Activated CD4-positive, alpha-beta T cell treated with anti-CD3 and anti-CD28 coated beads, Interleukin-2, amount 50 U/mL, for 48 hours (primary cell): ENCODE measurements at regions not wholly inside any gene's neighbourhood (a gene's known extent, or its start where the extent isn't known, plus 50 kb on each side); places are given as distances from the start of the nearest gene placed in this dataset.
"Not testable (repeated sequence)": the region's sequence is repeated elsewhere in the genome, so short reads cannot be mapped to it uniquely, and the experiment has no call there.

Experiments
- DNase-seq, 2 experiments: peaks; one replicate each; pipeline ENCODE4 v3.0.0-alpha.2; 2020

DNA sequence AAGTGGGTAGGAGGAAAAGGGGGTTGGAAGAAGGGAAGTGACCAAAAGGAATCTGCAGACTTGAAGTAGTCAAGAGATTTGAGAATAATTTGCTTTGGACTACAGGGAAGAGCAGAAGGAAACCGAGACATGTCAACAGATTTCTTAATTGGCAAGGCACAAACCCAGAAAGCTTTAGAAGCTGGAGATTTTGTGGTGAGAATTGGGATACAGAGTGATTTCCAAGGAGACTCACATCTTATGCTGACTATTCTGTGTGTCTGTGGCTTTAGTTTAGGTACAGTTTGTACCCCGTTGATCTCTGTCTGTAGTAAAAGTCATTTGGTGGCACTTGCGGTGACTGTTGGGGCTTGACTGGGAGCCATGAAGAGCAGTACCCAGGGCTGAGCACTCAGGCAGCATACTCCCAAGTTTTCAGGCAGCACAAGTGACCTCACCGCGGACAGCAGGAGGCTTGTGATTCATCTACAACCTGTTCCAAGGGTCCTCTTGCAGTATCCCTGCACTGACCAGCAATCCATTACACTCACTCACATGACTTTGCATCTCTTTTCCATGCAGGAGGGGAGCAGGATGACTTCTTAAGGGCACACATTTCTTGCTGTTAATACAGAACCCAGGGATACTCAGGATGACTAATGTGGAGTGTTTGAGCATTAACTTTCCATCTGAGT, 97.1 kb upstream of the TNP1 start:
- no peak for DNase-seq

DNA sequence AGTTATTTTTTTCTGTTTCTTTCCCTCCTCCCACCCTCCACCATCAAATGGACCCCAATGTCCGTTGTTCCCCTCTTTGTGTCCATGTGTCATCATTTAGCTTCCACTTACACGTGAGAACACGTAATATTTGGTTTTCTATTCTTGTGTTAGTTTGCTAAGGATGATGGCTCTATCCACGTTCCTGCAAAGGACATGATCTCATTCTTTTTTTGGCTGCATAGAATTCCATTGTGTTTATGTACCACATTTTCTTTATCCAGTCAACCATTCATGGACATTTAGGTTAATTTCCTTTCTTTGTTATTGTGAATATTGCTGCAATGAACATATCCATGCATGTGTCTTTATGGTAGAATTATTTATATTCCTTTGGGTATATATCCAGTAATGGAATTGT, 91.3 kb upstream of the TNP1 start:
- no peak for DNase-seq

DNA sequence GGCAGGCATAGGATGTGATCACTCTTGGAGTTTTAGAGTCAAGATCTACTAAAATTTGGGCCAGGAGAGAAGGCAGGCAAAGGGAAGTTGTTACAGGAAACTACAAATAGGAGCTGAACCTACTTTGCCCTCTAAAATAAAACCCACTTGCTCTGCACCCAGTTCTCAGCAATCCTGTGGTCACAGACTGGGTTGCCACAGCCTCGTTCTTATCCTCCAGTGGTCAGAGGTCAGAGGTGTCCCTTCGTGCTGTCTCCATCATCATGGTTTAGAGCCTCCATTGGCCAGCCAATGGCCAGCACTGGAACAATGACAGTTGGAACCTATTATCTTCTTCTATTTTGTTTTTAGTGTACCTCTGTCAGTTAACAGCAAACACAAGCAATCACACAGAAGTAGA, 90.7 kb upstream of the TNP1 start:
- no peak for DNase-seq

DNA sequence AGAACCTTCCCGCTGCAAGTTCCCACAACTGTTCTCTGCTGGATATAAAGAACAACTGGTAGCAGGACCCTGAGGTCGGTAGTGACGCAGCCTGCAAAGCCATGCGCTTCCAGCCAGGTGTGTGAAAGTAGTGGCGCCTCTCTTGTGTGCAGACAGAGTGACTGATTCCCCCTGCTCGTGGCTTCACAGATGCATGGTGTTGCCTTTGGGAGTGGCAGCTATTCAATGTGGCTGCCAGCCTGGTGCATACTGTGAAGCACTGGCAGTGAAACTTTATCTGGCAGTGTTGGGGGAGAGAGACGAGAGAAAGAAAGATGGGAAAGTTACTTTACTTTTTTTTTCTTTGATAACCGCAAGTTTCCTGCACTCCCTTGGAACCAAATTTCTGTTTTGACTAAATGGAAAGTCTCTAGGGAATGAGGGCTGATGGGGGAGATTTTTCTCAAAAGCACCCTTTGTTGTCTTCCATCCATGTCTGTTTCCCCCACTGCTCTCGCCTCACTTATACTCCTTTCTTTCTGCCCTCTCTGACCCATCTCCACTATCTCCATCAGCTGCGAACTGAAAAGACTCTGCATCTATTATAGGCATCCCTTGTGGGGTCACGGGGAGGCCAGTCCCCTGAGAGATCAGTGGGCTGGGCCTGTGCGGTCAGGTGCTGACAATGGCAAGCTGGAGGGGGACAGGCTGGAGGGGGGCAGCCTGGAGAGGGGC, 90.0 kb upstream of the TNP1 start:
- DNase-seq: no peak

- no peak for DNase-seq
Observed at GRCh38 chr2:216947055-216947454, 87.2 kb upstream of the TNP1 start.

DNA sequence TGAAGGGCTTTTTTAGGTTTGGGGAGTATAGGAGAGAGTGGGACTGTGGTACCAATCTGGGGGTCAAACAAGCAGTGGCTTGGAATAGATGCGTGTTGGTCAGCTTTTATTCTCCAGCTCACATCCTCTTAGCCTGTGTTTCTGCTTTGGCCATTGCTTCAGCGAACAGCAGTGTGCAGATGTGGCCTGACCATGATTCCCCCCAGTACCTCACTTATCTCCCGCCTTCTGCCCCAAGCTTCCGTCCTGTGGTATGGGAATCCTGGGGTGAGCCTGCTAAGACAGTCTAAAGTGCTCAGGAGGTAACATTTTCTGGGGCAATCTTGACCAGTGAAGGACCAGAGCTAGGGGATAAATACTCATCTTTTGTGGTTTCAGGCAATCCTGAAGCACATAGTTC, 84.9 kb upstream of the TNP1 start:
- no peak for DNase-seq

- no peak for DNase-seq
Observed at GRCh38 chr2:216943109-216943508, 83.2 kb upstream of the TNP1 start.

DNA sequence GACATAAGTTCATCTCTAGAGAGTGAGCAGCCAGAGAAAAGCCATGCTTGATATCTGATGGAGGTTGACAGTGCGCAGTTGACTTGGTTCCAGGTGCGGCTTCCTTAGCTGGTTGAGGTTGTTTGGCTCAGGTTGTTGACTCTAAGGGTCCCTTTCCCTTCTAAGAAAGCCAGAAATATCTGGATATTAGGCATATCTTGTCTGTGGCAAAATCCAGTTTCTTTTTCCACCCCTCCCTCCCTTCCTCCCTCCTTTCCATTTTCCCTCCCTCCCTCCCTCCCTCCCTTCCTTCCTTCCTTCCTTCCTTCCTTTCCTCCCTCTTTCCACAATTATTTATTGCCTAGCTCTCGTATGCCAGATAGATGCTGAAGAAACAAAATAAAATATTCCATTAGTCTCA, 82.6 kb upstream of the TNP1 start:
- DNase-seq: no peak

DNA sequence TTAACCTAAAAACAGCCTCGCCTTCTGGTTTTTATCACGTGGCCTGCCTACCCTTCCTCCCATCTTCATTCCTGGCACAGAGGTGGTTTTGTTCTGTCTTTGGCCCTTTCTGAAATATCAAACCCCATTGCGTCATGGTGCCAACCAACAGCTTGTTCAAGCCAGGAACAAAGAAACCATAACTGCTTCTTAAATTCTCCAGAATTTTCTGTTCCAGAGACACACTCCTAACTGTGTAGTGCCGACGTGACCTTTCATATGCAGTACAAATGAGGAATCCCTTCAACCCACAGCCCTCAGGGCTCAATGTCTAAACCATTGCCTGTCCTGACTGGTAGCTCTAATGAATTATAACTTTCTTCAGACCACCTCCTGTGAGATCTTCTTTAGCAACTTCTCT, 82.2 kb upstream of the TNP1 start:
- DNase-seq: no peak

- no peak for DNase-seq
Observed at GRCh38 chr2:216936954-216937357, 77.1 kb upstream of the TNP1 start.

GRCh38 chr2:216934623-216935022, 74.8 kb upstream of the TNP1 start:
- no peak for DNase-seq

GRCh38 chr2:216934151-216934550, 74.3 kb upstream of the TNP1 start:
- no peak for DNase-seq

DNA sequence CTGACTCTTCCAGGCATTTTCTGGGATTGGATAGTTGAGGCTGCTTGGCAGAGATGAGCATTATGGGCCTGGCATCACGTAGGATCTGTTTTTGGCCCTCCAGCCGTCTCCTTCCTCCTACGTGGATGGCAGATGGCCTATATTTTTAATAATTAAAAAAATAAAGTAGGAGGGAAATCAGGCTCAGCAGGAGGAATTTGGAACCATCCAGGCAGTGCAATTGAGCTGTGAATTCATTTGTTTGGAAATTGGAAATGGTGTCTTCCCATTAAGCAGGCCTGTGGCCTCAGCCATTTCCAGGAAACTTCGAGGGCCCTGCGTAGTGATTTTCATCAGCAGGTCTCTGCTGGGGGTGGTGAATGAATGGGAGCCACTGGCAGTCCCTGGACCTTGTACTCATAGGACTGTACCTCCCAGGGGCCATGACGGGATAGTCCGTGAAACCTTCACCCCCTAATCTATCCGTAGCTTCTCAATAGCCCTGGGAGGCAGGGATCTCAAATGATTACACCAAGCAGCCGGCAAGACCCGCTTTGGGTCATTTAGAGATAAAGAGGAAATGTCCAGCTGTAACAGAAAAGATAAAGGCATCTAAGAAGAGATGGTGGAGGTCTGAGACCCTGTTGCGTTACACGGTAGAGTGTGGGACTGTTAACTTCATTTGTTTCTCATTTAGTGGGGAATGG, 73.1 kb upstream of the TNP1 start:
- no peak for DNase-seq

DNA sequence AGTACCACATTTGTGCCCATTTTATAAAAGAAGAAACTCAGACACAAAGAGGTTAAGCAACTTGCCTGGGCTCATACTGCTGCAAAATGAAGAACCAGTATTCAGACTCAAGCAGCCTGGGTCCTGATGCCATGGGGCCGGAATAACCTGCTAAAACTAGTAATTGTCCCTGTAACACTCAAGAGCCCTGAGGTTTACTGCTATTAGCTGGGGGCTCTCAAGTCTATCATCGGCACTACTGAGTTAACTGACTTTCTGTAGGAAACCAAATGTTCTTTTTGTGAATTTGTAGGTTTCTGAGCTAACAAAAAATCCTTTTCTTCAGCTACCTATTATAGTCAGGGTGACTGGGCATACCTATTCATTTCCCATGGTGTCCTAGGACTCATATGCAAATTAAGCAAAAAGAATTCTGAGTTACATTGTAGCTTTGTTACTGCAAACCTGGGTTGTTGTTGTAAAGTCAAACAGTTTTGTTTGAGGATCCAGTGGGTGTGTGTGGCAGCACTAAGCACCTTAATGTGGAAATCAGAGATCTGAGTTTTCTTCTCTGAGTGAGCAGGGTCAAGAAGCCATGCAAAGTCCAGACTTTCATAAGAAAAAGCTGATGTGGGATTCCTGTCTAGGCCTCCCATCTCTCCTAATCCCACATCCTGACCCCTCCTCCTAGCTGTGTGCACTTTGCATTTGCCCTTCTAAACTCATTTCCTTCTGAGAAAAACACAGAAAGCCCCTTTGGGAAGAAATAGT, 72.4 kb upstream of the TNP1 start:
- DNase-seq: no peak

- no peak for DNase-seq
Observed at GRCh38 chr2:216930716-216931115, 70.9 kb upstream of the TNP1 start.

GRCh38 chr2:216929338-216929737, 69.5 kb upstream of the TNP1 start:
- DNase-seq: not testable (repeated sequence)

DNA sequence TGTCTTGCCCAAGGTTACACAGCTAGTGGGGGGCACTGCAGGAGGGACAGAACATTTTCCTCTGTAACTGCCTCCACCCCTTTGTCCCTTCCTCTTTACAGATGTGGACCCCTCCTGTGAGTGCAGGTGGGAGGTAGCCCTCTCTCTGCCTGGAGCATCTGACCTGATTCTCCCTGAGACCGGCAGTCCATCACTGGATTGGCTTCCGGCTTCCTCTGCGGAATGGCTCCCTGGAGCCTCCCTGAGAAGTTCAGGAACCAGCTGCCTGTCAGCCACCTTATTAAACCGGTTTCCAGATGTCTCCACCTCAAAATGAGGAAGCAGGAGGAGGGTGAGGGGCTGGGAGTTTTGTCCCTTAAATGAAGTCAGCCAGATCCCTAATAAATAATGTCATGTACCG, 67.3 kb upstream of the TNP1 start:
- DNase-seq: no peak

DNA sequence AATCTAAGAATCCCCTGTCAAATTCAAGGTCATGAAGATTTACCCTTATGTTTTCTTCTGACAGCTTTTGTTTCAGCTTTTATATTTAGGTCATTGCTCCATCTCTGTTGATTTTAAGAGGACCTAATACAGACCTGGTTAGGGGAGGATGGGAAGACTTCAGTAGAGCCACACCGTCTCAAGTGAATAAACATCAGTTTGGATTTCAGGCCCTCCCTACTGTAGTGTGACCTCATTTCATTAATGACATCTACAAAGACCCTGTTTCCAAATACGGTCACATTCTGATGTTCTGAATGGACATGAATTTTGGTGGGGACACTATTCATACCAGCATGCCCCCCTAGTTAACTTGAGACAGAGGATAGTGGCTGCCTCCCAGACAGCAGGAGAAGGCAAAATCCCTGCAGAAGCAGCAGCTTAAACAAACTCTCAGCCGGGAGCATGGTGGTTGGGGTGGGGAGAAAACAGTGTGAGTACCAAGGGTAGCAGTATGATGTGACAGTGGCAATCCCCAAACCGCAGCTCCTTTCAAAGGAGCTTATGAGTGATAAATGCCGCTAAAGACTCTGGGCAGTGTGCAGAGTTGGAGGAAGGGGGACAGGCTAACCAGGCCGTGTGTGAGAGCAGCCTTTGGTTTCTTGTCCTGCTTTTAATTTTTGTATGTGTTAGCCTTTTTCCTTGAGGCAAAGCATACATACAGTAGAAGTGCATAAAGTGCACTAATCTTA, 65.9 kb upstream of the TNP1 start:
- DNase-seq: no peak

DNA sequence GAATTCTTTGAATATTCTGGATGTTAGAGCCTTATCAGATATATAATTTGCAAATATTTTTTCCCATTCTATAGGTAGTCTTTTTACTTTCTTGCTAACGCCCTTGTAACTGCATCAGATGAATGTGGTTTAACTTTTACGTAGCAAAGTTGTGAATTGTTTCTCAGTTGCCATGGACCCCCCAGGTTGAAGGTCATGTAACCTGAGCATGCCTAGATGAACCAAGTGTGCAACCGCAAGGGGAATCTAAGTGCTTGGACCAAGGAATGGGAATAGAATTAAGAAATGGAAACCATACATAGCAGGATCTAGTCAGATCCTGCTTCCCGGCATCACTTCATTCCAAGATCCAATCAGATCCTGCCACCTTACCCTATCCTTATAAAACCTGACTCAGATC, 65.1 kb upstream of the TNP1 start:
- DNase-seq: no peak

DNA sequence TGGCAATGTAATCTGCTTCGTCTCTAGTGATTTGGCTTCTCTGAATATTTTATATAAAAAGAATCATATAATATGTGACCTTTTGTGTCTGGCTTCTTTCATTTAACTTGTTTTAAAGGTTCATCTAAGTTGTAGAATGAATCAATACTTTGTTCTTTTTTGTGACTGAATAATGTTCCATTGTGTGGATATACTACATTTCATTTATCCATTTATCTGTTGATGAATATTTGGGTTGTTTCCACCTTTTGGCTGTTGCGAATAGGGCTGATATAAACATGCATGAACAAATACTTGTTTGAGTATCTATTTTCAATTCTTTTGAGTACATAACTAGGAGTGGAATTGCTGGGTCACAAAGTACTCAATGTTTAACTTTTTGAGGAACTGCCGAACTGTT, 63.8 kb upstream of the TNP1 start:
- no peak for DNase-seq

DNA sequence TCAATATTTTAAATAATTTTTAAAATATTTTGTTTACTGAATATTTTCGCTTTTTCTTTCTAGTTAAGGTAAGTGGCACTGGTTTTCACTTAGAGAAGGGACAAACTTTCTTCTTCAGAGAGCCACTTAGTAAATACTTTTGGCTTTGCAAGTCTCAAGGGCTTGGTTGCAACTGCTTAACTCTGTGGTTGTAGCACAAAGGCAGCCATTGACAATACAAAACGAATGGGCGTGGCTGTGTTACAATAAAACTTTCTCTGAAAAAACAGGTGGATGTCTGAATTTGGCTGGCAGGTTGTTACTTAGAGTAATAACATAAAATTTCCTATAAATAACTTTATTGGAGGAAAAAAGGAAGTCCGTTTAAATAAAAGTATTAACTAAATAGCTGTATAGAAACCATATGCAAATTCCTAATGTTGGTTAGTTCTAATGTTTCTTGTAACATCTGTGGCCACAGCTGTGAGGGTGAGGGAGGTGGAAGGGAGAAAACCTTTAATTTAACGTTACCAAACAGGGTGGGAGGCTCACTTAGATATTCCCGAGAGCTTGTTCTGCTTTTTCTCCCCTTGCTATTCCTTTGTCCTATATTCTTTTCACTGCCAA, 62.4 kb upstream of the TNP1 start:
- no peak for DNase-seq

- DNase-seq: no peak
Observed at GRCh38 chr2:216920937-216921456, 61.1 kb upstream of the TNP1 start.
